ENCODE measurements at regions not wholly inside any gene's neighbourhood (a gene's known extent, or its start where the extent isn't known, plus 50 kb on each side); places are given as distances from the start of the nearest gene placed in this dataset.

GRCh38 chr2:147550995-147551731 lies 293.7 kb upstream of the ACVR2A start:
- DNase-seq (ENCODE audit: low read depth), result no peak

GRCh38 chr2:147549054-147549453 lies 295.8 kb upstream of the ACVR2A start:
- DNase-seq (ENCODE audit: low read depth), result no peak

GRCh38 chr2:147548451-147548850 lies 296.4 kb upstream of the ACVR2A start:
- no peak for DNase-seq (ENCODE audit: low read depth)

- no peak for DNase-seq (ENCODE audit: low read depth)
Observed at GRCh38 chr2:147547440-147547839, 297.4 kb upstream of the ACVR2A start.

- DNase-seq (ENCODE audit: low read depth), result no peak
Observed at GRCh38 chr2:147546109-147546508, 298.7 kb upstream of the ACVR2A start.

GRCh38 chr2:147543056-147543455 lies 301.8 kb upstream of the ACVR2A start:
- DNase-seq (ENCODE audit: low read depth), result no peak

GRCh38 chr2:147542351-147542750 lies 302.5 kb upstream of the ACVR2A start:
- DNase-seq (ENCODE audit: low read depth), result no peak

- DNase-seq (ENCODE audit: low read depth), result no peak
Observed at GRCh38 chr2:147541314-147541713, 303.5 kb upstream of the ACVR2A start.

GRCh38 chr2:147538821-147539220 lies 306.0 kb upstream of the ACVR2A start:
- DNase-seq (ENCODE audit: low read depth), result no peak

GRCh38 chr2:147538088-147538487 lies 306.7 kb upstream of the ACVR2A start:
- peak; percentile 31 for DNase-seq (ENCODE audit: low read depth)

- DNase-seq (ENCODE audit: low read depth), result no peak
Observed at GRCh38 chr2:147531269-147531668, 313.6 kb upstream of the ACVR2A start.

GRCh38 chr2:147530033-147530432 lies 314.8 kb upstream of the ACVR2A start:
- DNase-seq (ENCODE audit: low read depth), result no peak

GRCh38 chr2:147525819-147526489 lies 318.9 kb upstream of the ACVR2A start:
- DNase-seq (ENCODE audit: low read depth), result no peak

GRCh38 chr2:147524912-147525311 lies 319.9 kb upstream of the ACVR2A start:
- DNase-seq (ENCODE audit: low read depth), result no peak

- DNase-seq (ENCODE audit: low read depth), result no peak
Observed at GRCh38 chr2:147523415-147523814, 321.4 kb upstream of the ACVR2A start.

GRCh38 chr2:147521936-147522335 lies 322.9 kb upstream of the ACVR2A start:
- DNase-seq (ENCODE audit: low read depth), result no peak

GRCh38 chr2:147520817-147521216 lies 324.0 kb upstream of the ACVR2A start:
- no peak for DNase-seq (ENCODE audit: low read depth)

GRCh38 chr2:147519178-147519577 lies 325.7 kb upstream of the ACVR2A start:
- no peak for DNase-seq (ENCODE audit: low read depth)

- no peak for DNase-seq (ENCODE audit: low read depth)
Observed at GRCh38 chr2:147515213-147515612, 329.6 kb upstream of the ACVR2A start.

- DNase-seq (ENCODE audit: low read depth), result no peak
Observed at GRCh38 chr2:147512206-147512605, 332.6 kb upstream of the ACVR2A start.

GRCh38 chr2:147511491-147511948 lies 333.3 kb upstream of the ACVR2A start:
- no peak for DNase-seq (ENCODE audit: low read depth)

GRCh38 chr2:147509821-147510220 lies 335.0 kb upstream of the ACVR2A start:
- no peak for DNase-seq (ENCODE audit: low read depth)

GRCh38 chr2:147506889-147507288 lies 337.9 kb upstream of the ACVR2A start:
- DNase-seq (ENCODE audit: low read depth), result no peak
